HEK293 (cell line): ENCODE measurements at regions not wholly inside any gene's neighbourhood (a gene's known extent, or its start where the extent isn't known, plus 50 kb on each side); places are given as distances from the start of the nearest gene placed in this dataset.

ENCODE experiments used
- CTCF ChIA-PET: fragments of 350-600 bp; formaldehyde crosslinking; extraction: SDS; loops from one replicate; lab custom pipeline; 2021; ENCODE audit warnings: antibody characterized with exemption; lab: Yijun Ruan, JAX
- POLR2A ChIA-PET: fragments of 300-600 bp; formaldehyde crosslinking; extraction: SDS; loops from one replicate; lab custom pipeline; 2020; ENCODE audit warnings: antibody characterized with exemption, inconsistent platforms; lab: Yijun Ruan, JAX
- H3K27ac ChIP-seq: fragments of 200-500 bp; sonication (Bioruptor generic); 2 replicates; pipeline ENCODE4 v1.5.1; 2014; ENCODE audit warnings: low read depth, low read length, control low read depth, inconsistent platforms; ENCODE audit errors: extremely low read depth
- H3K36me3 ChIP-seq, 2 experiments: fragments of 200-500 bp in 1 of 2; sonication (Bioruptor generic) in 1 of 2; 1 replicate in 1 of 2; 2 replicates in 1 of 2; pipeline ENCODE4 v1.5.1; 2014 to 2017; ENCODE audit warnings: inconsistent platforms in 2 of 2, low read length in 2 of 2; ENCODE audit not compliant: control insufficient read depth in 2 of 2, insufficient read depth in 1 of 2
- H3K4me1 ChIP-seq: fragments of 200-500 bp; sonication (Bioruptor generic); 2 replicates; pipeline ENCODE4 v1.5.1; 2014; ENCODE audit warnings: mild to moderate bottlenecking, low read length, inconsistent platforms; ENCODE audit not compliant: control insufficient read depth, insufficient read depth
- H3K4me3 ChIP-seq: 2 replicates; pipeline ENCODE4 v1.5.1; 2011; ENCODE audit warnings: low read depth, mild to moderate bottlenecking, control low read depth, low read length, moderate library complexity
- H3K9me3 ChIP-seq: fragments of 200-500 bp; sonication (Bioruptor generic); 2 replicates; pipeline ENCODE4 v1.5.1; 2014; ENCODE audit warnings: low read depth, low read length, inconsistent platforms; ENCODE audit not compliant: control insufficient read depth, insufficient read depth
- BCL11A ChIP-seq: fragments of 450-650 bp; formaldehyde crosslinking; IDR thresholded peaks from 2 replicates; pipeline ENCODE4 v1.5.1; 2016; ENCODE audit warnings: low read depth, missing biosample characterization, missing genetic modification characterization
- EGR2 ChIP-seq: fragments of 450-650 bp; formaldehyde crosslinking; IDR thresholded peaks from 2 replicates; pipeline ENCODE4 v1.5.1; 2016; ENCODE audit warnings: low read depth, missing biosample characterization, missing genetic modification characterization
- GLI4 ChIP-seq: fragments of 450-650 bp; formaldehyde crosslinking; IDR thresholded peaks from 2 replicates; pipeline ENCODE4 v1.5.1; 2016; ENCODE audit warnings: missing biosample characterization, missing genetic modification characterization
- KLF1 ChIP-seq: fragments of 450-650 bp; formaldehyde crosslinking; IDR thresholded peaks from 2 replicates; pipeline ENCODE4 v1.5.1; 2016; ENCODE audit warnings: missing biosample characterization, missing genetic modification characterization
- KLF10 ChIP-seq: fragments of 450-650 bp; IDR thresholded peaks from 2 replicates; pipeline ENCODE4 v1.5.1; 2018; ENCODE audit warnings: missing biosample characterization, mild to moderate bottlenecking, missing genetic modification characterization
- PRDM1 ChIP-seq: fragments of 450-650 bp; formaldehyde crosslinking; IDR thresholded peaks from 2 replicates; pipeline ENCODE4; 2016; ENCODE audit warnings: missing biosample characterization, missing genetic modification characterization
- SCRT2 ChIP-seq: fragments of 450-650 bp; formaldehyde crosslinking; IDR thresholded peaks from 2 replicates; pipeline ENCODE4 v1.5.1; 2016; ENCODE audit warnings: missing biosample characterization, missing genetic modification characterization
- ZBTB1 ChIP-seq: fragments of 450-650 bp; formaldehyde crosslinking; IDR thresholded peaks from 2 replicates; pipeline ENCODE4 v1.5.1; 2016; ENCODE audit warnings: missing biosample characterization, missing genetic modification characterization
- ZFP37 ChIP-seq: fragments of 450-650 bp; formaldehyde crosslinking; IDR thresholded peaks from 2 replicates; pipeline ENCODE4 v1.5.1; 2016; ENCODE audit warnings: missing biosample characterization, missing genetic modification characterization
- ZNF140 ChIP-seq: fragments of 450-650 bp; formaldehyde crosslinking; IDR thresholded peaks from 2 replicates; pipeline ENCODE4 v1.5.1; 2016; ENCODE audit warnings: missing biosample characterization, missing genetic modification characterization
- ZNF302 ChIP-seq: fragments of 450-650 bp; formaldehyde crosslinking; IDR thresholded peaks from 2 replicates; pipeline ENCODE4 v1.5.1; 2016; ENCODE audit warnings: missing biosample characterization, missing genetic modification characterization, low read depth
- ZNF341 ChIP-seq: fragments of 450-650 bp; formaldehyde crosslinking; IDR thresholded peaks from 2 replicates; pipeline ENCODE4; 2016; ENCODE audit warnings: low read depth, missing biosample characterization, missing genetic modification characterization
- ZNF501 ChIP-seq: fragments of 450-650 bp; formaldehyde crosslinking; IDR thresholded peaks from 2 replicates; pipeline ENCODE4 v1.5.1; 2016; ENCODE audit warnings: missing biosample characterization, missing genetic modification characterization
- ZNF530 ChIP-seq: fragments of 450-650 bp; formaldehyde crosslinking; IDR thresholded peaks from 2 replicates; pipeline ENCODE4 v1.5.1; 2016; ENCODE audit warnings: low read depth, missing biosample characterization, missing genetic modification characterization
- ZNF544 ChIP-seq: fragments of 450-650 bp; formaldehyde crosslinking; IDR thresholded peaks from 2 replicates; pipeline ENCODE4 v1.5.0; 2017; ENCODE audit warnings: missing biosample characterization, missing genetic modification characterization
- ZNF561 ChIP-seq: fragments of 450-650 bp; IDR thresholded peaks from 2 replicates; pipeline ENCODE4 v1.5.1; 2018; ENCODE audit warnings: missing biosample characterization, missing genetic modification characterization, borderline replicate concordance
- ZNF785 ChIP-seq: fragments of 450-650 bp; formaldehyde crosslinking; IDR thresholded peaks from 2 replicates; pipeline ENCODE4 v1.5.1; 2016; ENCODE audit warnings: missing biosample characterization, missing genetic modification characterization
- TF ChIP-seq, protein P1 (sequence below): fragments of 450-650 bp; formaldehyde crosslinking; IDR thresholded peaks from 2 replicates; pipeline ENCODE4 v1.5.1; 2016; ENCODE audit warnings: missing biosample characterization, missing genetic modification characterization, borderline replicate concordance
- TF ChIP-seq, protein P2 (sequence below): fragments of 450-650 bp; formaldehyde crosslinking; IDR thresholded peaks from 2 replicates; pipeline ENCODE4 v1.5.1; 2016; ENCODE audit warnings: missing biosample characterization, missing genetic modification characterization
- TF ChIP-seq, protein P3 (sequence below): fragments of 450-650 bp; formaldehyde crosslinking; IDR thresholded peaks from 2 replicates; pipeline ENCODE4; 2016; ENCODE audit warnings: missing biosample characterization, missing genetic modification characterization
- TF ChIP-seq, protein P4 (sequence below): fragments of 450-650 bp; formaldehyde crosslinking; conservative IDR thresholded peaks from 2 replicates; pipeline ENCODE4 v1.5.1; 2016; ENCODE audit warnings: low read depth, missing biosample characterization, missing genetic modification characterization
- TF ChIP-seq, protein P5 (sequence below): sonication (generic); formaldehyde crosslinking; IDR thresholded peaks from 2 replicates; pipeline ENCODE4 v1.8.1; 2022; ENCODE audit warnings: mild to moderate bottlenecking, moderate library complexity, missing genetic modification reagents
- TF ChIP-seq, protein P6 (sequence below): fragments of 450-650 bp; formaldehyde crosslinking; IDR thresholded peaks from 2 replicates; pipeline ENCODE4 v1.5.1; 2016; ENCODE audit warnings: missing biosample characterization, missing genetic modification characterization

DNA sequence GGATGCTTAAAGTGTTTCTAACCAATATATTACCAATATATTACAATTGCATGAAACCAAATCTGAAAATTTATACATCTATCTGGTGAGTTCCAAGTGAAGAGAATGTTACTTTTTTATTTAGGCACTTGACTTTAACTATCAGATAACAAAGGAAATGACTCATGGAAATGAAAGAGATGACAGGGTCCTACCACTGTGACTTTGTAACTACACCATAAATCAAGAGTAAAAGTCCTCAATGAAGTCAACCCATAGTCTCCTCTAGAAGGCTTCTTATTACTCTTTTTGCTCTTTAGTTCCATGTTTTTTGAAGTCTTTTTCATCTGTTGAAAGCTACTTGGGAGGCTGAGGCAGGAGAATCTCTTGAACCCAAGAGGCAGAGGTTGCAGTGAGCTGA lies 545.0 kb upstream of the PIK3C3 start (continued):
- TF ChIP-seq, protein P1, sequence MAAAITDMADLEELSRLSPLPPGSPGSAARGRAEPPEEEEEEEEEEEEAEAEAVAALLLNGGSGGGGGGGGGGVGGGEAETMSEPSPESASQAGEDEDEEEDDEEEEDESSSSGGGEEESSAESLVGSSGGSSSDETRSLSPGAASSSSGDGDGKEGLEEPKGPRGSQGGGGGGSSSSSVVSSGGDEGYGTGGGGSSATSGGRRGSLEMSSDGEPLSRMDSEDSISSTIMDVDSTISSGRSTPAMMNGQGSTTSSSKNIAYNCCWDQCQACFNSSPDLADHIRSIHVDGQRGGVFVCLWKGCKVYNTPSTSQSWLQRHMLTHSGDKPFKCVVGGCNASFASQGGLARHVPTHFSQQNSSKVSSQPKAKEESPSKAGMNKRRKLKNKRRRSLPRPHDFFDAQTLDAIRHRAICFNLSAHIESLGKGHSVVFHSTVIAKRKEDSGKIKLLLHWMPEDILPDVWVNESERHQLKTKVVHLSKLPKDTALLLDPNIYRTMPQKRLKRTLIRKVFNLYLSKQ: no peak
- TF ChIP-seq ZNF501 (tag by site-specific recombination) (no peak), ZFP37 (no peak), ZBTB1 (tag by site-specific recombination) (no peak), ZNF561 (no peak)
- TF ChIP-seq, protein P2, sequence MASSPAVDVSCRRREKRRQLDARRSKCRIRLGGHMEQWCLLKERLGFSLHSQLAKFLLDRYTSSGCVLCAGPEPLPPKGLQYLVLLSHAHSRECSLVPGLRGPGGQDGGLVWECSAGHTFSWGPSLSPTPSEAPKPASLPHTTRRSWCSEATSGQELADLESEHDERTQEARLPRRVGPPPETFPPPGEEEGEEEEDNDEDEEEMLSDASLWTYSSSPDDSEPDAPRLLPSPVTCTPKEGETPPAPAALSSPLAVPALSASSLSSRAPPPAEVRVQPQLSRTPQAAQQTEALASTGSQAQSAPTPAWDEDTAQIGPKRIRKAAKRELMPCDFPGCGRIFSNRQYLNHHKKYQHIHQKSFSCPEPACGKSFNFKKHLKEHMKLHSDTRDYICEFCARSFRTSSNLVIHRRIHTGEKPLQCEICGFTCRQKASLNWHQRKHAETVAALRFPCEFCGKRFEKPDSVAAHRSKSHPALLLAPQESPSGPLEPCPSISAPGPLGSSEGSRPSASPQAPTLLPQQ (tag by site-specific recombination): no peak

DNA sequence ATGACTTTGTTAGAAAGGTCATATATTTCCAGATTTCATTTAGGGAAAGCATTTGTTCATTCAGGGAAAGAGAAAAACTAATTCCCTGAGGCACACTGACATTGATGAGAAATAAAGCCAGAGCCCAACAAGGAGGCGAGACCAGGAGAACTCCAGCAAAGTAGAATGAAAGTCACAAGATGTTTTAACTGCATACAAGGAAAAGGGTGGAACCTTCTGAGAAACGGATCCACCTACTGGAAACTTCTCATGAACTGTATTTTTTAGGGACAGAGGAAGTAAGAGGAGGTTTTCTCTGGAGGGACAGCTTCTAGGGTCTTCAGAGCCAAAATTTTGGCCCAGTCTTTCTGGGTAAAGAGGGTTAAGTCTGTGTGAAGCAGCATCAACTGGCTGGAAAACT lies 548.2 kb upstream of the PIK3C3 start:
- TF ChIP-seq SCRT2 (tag by site-specific recombination): no peak
- TF ChIP-seq, protein P3, sequence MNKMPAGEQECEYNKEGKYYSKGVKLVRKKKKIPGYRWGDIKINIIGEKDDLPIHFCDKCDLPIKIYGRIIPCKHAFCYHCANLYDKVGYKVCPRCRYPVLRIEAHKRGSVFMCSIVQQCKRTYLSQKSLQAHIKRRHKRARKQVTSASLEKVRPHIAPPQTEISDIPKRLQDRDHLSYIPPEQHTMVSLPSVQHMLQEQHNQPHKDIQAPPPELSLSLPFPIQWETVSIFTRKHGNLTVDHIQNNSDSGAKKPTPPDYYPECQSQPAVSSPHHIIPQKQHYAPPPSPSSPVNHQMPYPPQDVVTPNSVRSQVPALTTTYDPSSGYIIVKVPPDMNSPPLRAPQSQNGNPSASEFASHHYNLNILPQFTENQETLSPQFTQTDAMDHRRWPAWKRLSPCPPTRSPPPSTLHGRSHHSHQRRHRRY: no peak
- no peak for TF ChIP-seq BCL11A
- TF ChIP-seq ZNF561: no peak
- no peak for TF ChIP-seq ZNF140 (tag by site-specific recombination)
- no peak for TF ChIP-seq ZNF544 (tag by site-specific recombination)
- TF ChIP-seq ZNF302 (tag by site-specific recombination): no peak
- TF ChIP-seq PRDM1 (tag by site-specific recombination): no peak
- TF ChIP-seq ZNF785 (tag by site-specific recombination): no peak
- TF ChIP-seq, protein P4, sequence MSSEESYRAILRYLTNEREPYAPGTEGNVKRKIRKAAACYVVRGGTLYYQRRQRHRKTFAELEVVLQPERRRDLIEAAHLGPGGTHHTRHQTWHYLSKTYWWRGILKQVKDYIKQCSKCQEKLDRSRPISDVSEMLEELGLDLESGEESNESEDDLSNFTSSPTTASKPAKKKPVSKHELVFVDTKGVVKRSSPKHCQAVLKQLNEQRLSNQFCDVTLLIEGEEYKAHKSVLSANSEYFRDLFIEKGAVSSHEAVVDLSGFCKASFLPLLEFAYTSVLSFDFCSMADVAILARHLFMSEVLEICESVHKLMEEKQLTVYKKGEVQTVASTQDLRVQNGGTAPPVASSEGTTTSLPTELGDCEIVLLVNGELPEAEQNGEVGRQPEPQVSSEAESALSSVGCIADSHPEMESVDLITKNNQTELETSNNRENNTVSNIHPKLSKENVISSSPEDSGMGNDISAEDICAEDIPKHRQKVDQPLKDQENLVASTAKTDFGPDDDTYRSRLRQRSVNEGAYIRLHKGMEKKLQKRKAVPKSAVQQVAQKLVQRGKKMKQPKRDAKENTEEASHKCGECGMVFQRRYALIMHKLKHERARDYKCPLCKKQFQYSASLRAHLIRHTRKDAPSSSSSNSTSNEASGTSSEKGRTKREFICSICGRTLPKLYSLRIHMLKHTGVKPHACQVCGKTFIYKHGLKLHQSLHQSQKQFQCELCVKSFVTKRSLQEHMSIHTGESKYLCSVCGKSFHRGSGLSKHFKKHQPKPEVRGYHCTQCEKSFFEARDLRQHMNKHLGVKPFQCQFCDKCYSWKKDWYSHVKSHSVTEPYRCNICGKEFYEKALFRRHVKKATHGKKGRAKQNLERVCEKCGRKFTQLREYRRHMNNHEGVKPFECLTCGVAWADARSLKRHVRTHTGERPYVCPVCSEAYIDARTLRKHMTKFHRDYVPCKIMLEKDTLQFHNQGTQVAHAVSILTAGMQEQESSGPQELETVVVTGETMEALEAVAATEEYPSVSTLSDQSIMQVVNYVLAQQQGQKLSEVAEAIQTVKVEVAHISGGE (tag by site-specific recombination): no peak
- TF ChIP-seq, all 188 proteins: peak for 0
- no peaks in the 10 kb centered on the region for H3K4me1 ChIP-seq
- ChIA-PET CTCF (no interaction called here), POLR2A (no interaction called here)
- no peaks in the 10 kb centered on the region for H3K9me3 ChIP-seq
- no peak overlapping the region for H3K4me3 ChIP-seq
- no peak overlapping the region for H3K27ac ChIP-seq
- H3K36me3 ChIP-seq: no peaks in the 10 kb centered on the region

DNA sequence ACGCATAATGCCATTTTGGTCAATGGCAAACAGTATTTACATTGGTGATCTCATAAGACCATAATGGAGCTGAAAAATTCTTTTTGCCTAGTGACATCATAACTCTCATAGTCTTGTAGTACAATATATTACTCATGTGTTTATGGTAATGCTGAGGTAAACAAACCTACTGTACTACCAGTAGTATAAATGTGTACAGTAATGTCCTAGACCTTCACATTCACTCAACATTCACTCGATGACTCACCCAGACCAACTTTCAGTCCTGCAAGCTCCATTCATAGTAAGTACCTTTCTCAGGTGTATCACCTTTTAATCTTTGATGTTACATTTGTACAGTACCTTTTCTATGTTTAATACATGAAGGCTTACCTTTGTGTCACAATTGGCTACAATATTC lies 558.2 kb upstream of the PIK3C3 start:
- CTCF ChIA-PET: no interaction called here
- Histone ChIP-seq H3K9me3 (no peaks in the 10 kb centered on the region), H3K27ac (no peak overlapping the region), H3K36me3 (no peaks in the 10 kb centered on the region), H3K4me1 (peaks cover 3% of the 10 kb centered on the region; the same call in 1 of the 2 replicates), H3K4me3 (no peak overlapping the region)
- TF ChIP-seq KLF1 (tag by site-specific recombination) (no peak), KLF10 (tag by site-specific recombination) (no peak), ZNF530 (tag by site-specific recombination) (no peak), GLI4 (tag by site-specific recombination) (no peak), ZNF341 (tag by site-specific recombination) (no peak), ZNF501 (tag by site-specific recombination) (no peak), EGR2 (no peak)
- TF ChIP-seq, protein P5, sequence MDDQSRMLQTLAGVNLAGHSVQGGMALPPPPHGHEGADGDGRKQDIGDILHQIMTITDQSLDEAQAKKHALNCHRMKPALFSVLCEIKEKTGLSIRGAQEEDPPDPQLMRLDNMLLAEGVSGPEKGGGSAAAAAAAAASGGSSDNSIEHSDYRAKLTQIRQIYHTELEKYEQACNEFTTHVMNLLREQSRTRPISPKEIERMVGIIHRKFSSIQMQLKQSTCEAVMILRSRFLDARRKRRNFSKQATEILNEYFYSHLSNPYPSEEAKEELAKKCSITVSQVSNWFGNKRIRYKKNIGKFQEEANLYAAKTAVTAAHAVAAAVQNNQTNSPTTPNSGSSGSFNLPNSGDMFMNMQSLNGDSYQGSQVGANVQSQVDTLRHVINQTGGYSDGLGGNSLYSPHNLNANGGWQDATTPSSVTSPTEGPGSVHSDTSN (CRISPR knock-in tag): no peak
- TF ChIP-seq, protein P6, sequence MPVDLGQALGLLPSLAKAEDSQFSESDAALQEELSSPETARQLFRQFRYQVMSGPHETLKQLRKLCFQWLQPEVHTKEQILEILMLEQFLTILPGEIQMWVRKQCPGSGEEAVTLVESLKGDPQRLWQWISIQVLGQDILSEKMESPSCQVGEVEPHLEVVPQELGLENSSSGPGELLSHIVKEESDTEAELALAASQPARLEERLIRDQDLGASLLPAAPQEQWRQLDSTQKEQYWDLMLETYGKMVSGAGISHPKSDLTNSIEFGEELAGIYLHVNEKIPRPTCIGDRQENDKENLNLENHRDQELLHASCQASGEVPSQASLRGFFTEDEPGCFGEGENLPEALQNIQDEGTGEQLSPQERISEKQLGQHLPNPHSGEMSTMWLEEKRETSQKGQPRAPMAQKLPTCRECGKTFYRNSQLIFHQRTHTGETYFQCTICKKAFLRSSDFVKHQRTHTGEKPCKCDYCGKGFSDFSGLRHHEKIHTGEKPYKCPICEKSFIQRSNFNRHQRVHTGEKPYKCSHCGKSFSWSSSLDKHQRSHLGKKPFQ (tag by site-specific recombination): no peak
- POLR2A ChIA-PET: no interaction called here
